ENCODE measurements at regions not wholly inside any gene's neighbourhood (a gene's known extent, or its start where the extent isn't known, plus 50 kb on each side); places are given as distances from the start of the nearest gene placed in this dataset.
"Not testable (repeated sequence)": the region's sequence is repeated elsewhere in the genome, so short reads cannot be mapped to it uniquely, and the experiment has no call there.

DNA sequence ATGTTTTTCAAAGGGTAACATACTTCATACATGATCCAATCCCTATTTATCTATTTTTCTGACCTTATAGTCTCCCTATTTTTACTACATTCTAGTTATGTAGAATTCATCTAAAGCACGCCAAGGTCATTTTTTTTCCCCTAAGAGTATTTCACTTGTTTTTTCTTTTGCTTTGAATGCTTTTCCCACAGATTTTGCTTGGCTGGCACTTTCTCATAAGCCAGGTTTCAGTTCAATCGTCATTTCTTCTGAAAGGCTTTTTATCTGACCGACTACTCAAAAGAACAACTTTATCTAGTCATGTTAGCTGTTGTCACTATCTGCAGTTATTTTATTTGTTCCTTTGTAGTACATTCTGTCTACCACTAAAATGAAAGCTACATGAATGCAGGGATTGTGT lies 1274.6 kb downstream of the REEP3 start:
- TF ChIP-seq CTCF (IDR thresholded peaks at IDR 0.05; ENCODE audit: insufficient read depth, low read depth, low read length): no peak
- DNase-seq (ENCODE audit: low read depth): no peak
- no peak overlapping the region for H3K4me3 ChIP-seq (ENCODE audit: low read depth, low read length)

DNA sequence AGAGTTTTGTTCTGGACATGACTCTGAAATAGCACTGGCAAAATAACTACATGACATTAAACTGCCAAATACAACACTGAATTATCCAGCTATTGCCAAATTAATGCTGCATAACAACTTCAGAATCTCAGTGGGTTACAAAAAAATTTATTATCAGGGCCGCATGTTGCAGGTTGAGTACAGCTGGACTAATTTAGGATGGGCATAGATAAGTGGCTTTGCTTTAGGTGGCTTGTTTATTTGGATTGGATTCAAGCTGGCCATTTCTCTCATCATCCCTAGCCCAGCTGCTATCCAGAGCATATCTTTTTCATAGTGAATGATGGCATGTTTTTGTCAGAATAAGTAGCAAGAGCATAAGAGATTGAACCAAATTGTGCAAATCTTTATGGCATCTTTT lies 1277.1 kb downstream of the REEP3 start:
- no peak for TF ChIP-seq CTCF (IDR thresholded peaks at IDR 0.05; ENCODE audit: insufficient read depth, low read depth, low read length)
- DNase-seq (ENCODE audit: low read depth): no peak
- H3K4me3 ChIP-seq (ENCODE audit: low read depth, low read length): no peak overlapping the region

DNA sequence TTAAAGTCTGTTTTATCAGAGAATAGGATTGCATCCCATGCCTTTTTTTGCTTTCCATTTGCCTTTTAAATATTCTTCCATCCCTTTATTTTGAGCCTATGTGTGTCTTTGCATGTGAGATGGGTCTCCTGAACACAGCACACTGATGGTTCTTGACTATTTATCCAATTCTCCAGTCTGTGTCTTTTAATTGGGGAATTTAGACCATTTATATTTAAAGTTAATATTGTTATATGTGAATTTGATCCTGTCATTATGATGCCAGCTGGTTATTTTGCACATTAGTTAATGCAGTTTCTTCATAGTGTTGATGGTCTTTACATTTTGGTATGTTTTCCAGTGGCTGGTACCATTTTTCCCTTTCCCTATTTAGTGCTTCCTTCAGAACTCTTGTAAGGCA lies 1287.0 kb downstream of the REEP3 start:
- not testable (repeated sequence) for H3K4me3 ChIP-seq (ENCODE audit: low read depth, low read length); DNase-seq (ENCODE audit: low read depth)

DNA sequence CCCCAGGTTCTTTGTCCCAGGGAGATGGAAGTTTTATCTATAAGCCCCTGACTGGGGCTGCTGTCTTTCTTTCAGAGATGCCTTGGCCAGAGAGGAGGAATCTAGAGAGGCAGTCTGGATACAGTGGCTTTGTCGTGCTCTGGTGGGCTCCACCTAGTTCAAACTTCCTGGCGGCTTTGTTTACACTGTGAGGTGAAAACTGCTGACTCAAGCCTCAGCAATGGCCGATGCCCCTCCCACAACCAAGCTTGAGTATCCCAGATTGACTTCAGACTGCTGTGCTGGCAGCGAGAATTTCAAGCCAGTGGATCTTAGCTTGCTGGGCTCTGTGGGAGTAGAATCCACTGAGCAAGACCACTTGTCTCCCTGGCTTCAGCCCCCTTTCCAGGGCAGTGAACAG lies 1288.8 kb downstream of the REEP3 start:
- DNase-seq (ENCODE audit: low read depth); H3K4me3 ChIP-seq (ENCODE audit: low read depth, low read length): not testable (repeated sequence)

DNA sequence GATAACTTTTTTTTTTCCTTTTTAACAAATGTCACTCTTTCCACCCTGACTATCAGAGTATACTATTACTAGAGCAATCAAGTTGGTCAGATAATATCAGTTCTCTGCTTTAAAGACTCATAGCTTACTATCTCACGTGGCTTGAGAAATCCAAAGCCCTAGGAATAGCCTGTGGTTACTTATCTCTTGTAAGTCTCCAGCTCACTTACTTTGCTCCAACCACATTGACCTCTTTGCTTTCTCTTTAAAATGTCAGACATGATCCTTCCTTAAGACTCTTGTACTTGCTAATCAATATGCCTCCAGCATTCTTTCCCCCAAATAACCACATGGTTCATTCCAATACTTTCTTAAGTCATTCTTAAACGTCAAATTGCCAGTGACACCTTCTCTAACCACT lies 1292.2 kb downstream of the REEP3 start:
- TF ChIP-seq CTCF (IDR thresholded peaks at IDR 0.05; ENCODE audit: insufficient read depth, low read depth, low read length): no peak
- no peak overlapping the region for H3K4me3 ChIP-seq (ENCODE audit: low read depth, low read length)
- DNase-seq (ENCODE audit: low read depth): no peak

DNA sequence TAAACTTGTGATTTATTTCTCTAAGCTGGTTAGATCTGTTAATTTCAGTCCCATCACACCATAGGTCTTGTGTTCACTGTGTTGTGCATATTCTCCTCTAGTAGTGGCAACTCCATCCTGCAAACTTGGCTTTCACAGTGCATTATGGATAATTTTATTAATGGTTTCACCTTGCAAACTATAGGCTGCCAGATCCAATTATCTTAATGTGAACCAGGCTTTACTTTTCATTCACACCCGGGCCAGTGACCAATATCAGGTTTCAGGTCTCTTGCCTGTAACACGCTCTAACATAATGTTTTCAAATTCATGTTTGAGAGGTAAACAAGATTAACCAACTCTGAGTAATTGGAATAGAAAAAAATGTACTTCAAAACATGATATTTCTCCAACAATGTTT lies 1293.0 kb downstream of the REEP3 start:
- TF ChIP-seq CTCF (IDR thresholded peaks at IDR 0.05; ENCODE audit: insufficient read depth, low read depth, low read length): no peak
- DNase-seq (ENCODE audit: low read depth): no peak
- no peak overlapping the region for H3K4me3 ChIP-seq (ENCODE audit: low read depth, low read length)

- no peak for DNase-seq (ENCODE audit: low read depth)
- TF ChIP-seq CTCF (IDR thresholded peaks at IDR 0.05; ENCODE audit: insufficient read depth, low read depth, low read length): no peak
- no peak overlapping the region for H3K4me3 ChIP-seq (ENCODE audit: low read depth, low read length)
Observed at GRCh38 chr10:64829888-64830412, 1308.7 kb downstream of the REEP3 start.

- DNase-seq (ENCODE audit: low read depth): no peak
- TF ChIP-seq CTCF (IDR thresholded peaks at IDR 0.05; ENCODE audit: insufficient read depth, low read depth, low read length): no peak
Observed at GRCh38 chr10:64830869-64831268, 1309.7 kb downstream of the REEP3 start.

More at GRCh38 chr10:64830869-64831268, 1309.7 kb downstream of the REEP3 start:
- H3K4me3 ChIP-seq (ENCODE audit: low read depth, low read length): no peak overlapping the region
